ENCODE measurements at regions not wholly inside any gene's neighbourhood (a gene's known extent, or its start where the extent isn't known, plus 50 kb on each side); places are given as distances from the start of the nearest gene placed in this dataset.

DNA sequence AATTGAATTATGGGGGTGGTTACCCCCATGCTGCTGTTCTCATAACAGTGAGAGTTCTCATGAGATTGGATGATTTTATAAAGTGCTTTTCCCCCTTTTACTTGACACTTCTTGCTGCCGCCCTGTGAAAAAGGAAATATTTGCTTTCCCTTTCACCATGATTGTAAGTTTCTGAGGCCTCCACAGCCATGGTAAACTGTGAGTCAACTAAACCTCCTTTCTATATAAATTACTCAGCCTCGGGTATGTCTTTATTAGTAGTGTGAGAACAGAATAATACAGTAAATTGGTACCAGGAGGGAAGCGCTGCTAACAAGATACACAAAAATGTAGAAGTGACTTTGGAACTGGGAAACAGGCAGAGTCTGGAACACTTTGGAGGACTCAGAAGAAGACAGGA, 1070.8 kb downstream of the FAM133A start:
- TF ChIP-seq, protein P1, sequence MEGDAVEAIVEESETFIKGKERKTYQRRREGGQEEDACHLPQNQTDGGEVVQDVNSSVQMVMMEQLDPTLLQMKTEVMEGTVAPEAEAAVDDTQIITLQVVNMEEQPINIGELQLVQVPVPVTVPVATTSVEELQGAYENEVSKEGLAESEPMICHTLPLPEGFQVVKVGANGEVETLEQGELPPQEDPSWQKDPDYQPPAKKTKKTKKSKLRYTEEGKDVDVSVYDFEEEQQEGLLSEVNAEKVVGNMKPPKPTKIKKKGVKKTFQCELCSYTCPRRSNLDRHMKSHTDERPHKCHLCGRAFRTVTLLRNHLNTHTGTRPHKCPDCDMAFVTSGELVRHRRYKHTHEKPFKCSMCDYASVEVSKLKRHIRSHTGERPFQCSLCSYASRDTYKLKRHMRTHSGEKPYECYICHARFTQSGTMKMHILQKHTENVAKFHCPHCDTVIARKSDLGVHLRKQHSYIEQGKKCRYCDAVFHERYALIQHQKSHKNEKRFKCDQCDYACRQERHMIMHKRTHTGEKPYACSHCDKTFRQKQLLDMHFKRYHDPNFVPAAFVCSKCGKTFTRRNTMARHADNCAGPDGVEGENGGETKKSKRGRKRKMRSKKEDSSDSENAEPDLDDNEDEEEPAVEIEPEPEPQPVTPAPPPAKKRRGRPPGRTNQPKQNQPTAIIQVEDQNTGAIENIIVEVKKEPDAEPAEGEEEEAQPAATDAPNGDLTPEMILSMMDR (IDR thresholded peaks at IDR 0.05): no peak
- TF ChIP-seq POLR2AphosphoS5 (IDR thresholded peaks at IDR 0.05) (no peak), POLR2A (IDR thresholded peaks at IDR 0.05) (no peak)
